GM12878 (cell line): ENCODE measurements at regions not wholly inside any gene's neighbourhood (a gene's known extent, or its start where the extent isn't known, plus 50 kb on each side); places are given as distances from the start of the nearest gene placed in this dataset.

Source experiments
- CHD4 ChIP-seq: fragments of 200-600 bp; sonication (generic); IDR thresholded peaks from 2 replicates; pipeline ENCODE4 v1.6.1; 2016; ENCODE audit warnings: mild to moderate bottlenecking
- EP300 ChIP-seq, 2 experiments: fragments of 150-350 bp in 1 of 2; IDR thresholded peaks; 2 replicates each; pipeline ENCODE4 v1.6.1; 2011 to 2012; ENCODE audit warnings: low read depth in 2 of 2, low read length in 2 of 2, borderline replicate concordance in 1 of 2, improper control_type of control experiment in 1 of 2, inconsistent platforms in 1 of 2; ENCODE audit not compliant: control insufficient read depth in 1 of 2

DNA sequence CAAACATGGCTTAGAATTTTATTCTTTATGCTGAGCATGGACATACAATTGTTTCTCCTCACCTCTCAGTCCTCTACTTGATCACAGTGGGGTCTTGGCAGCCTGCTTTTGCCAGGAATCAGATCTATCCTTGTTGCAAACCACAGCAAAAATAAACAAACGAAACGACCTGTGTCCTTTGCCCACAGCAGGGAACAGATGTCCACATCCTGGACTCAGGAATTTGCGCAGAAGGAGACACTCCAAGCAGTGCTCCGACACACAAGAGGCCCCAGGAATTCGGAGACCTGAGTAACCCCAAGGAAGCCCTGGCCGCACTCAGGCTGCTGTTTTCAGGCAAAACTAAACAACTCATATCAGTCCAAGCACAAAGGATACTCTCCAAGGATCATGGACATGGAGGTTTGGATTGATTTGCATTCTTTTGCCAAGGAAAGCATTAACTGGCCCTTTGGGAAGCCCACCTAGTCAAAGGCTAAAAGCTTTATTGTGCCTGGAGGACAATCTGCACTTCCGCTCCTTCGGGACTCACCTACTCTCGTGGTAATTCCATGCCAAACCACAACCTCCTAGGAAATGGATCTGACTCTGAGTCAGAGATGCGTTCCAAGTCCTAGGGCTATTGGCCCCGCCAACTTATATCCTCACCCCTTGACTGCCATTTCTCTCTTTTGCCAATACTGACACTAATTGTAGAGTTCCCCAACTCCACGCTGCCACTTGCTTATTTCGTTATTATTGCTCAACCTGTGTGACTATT, 271.1 kb upstream of the CDH11 start:
- no peak for TF ChIP-seq EP300 (IDR thresholded peaks at IDR 0.05; ENCODE audit: borderline replicate concordance in 1 of 2, control insufficient read depth in 1 of 2, low read depth in 2 of 2, low read length in 2 of 2)
- no peak for TF ChIP-seq CHD4
